ENCODE measurements at regions not wholly inside any gene's neighbourhood (a gene's known extent, or its start where the extent isn't known, plus 50 kb on each side); places are given as distances from the start of the nearest gene placed in this dataset.

GRCh38 chr6:85868685-85869084 lies 226.0 kb upstream of the SYNCRIP start:
- TF ChIP-seq CTCF (conservative IDR thresholded peaks at IDR 0.05; ENCODE audit: low read length), result no peak
- no peak for TF ChIP-seq EZH2phosphoT487 (IDR thresholded peaks at IDR 0.05; ENCODE audit: borderline replicate concordance, low read depth, low read length)

Measured in OCI-LY7 (cell line).